LNCAP (cell line): ENCODE measurements at regions not wholly inside any gene's neighbourhood (a gene's known extent, or its start where the extent isn't known, plus 50 kb on each side); places are given as distances from the start of the nearest gene placed in this dataset.

Experiments
- CTCF ChIP-seq: fragments of 450-650 bp; IDR thresholded peaks from 2 replicates; pipeline ENCODE4 v1.5.1; 2017; ENCODE audit warnings: mild to moderate bottlenecking

- TF ChIP-seq CTCF, result no peak
Measured at GRCh38 chr2:111667001-111667400, 217.0 kb downstream of the ANAPC1 start.

GRCh38 chr2:111667542-111668273 is 216.3 kb downstream of the ANAPC1 start:
- TF ChIP-seq CTCF, result no peak

- TF ChIP-seq CTCF, result no peak
Measured at GRCh38 chr2:111668274-111668616, 215.7 kb downstream of the ANAPC1 start.

GRCh38 chr2:111668741-111669140 is 215.3 kb downstream of the ANAPC1 start:
- TF ChIP-seq CTCF, result no peak

- no peak for TF ChIP-seq CTCF
Measured at GRCh38 chr2:111669928-111670695, 213.9 kb downstream of the ANAPC1 start.

- TF ChIP-seq CTCF, result no peak
Measured at GRCh38 chr2:111670776-111671175, 213.2 kb downstream of the ANAPC1 start.

GRCh38 chr2:111671426-111672150 is 212.4 kb downstream of the ANAPC1 start:
- TF ChIP-seq CTCF, result no peak
